Prostate gland (tissue), 2 donors: ENCODE measurements at regions not wholly inside any gene's neighbourhood (a gene's known extent, or its start where the extent isn't known, plus 50 kb on each side); places are given as distances from the start of the nearest gene placed in this dataset.

Experiments used
- POLR2A ChIP-seq: fragments of 450-650 bp; IDR thresholded peaks from one replicate; pipeline ENCODE4 v1.6.1; 2016; ENCODE audit warnings: antibody characterized with exemption, mild to moderate bottlenecking
- POLR2AphosphoS5 ChIP-seq: sonication (generic); formaldehyde crosslinking; IDR thresholded peaks from one replicate; pipeline ENCODE4 v1.6.1; 2017; ENCODE audit warnings: antibody characterized with exemption
- TF ChIP-seq, protein P1 (sequence below), 4 experiments: fragments of 200-600 bp in 2 of 4; fragments of 450-650 bp in 2 of 4; sonication (generic) in 2 of 4; IDR thresholded peaks; 1 replicate in 3 of 4; 2 replicates in 1 of 4; pipeline ENCODE4 v1.5.1; 2016 to 2019; ENCODE audit warnings: antibody characterized with exemption in 4 of 4, mild to moderate bottlenecking in 2 of 4, moderate library complexity in 2 of 4

DNA sequence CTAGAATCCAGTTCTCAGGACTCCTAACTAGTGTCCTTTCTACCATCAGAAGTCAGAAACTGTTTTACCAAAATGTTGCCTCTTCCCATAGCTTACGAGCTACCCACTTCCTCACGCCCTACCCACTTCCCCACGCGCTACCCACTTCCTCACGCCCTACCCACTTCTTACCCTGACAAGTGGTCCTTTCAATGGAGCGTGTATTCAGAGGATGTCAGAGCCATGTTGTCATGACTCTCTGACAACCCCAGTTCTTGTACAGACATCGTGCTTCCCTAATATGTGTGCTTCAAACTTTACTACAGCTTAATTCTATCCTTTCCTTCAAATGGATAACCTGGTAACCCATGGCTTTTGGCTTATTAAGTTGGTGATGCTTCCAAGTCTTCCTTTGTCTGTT is 84.8 kb upstream of the PHF14 start:
- TF ChIP-seq, protein P1, sequence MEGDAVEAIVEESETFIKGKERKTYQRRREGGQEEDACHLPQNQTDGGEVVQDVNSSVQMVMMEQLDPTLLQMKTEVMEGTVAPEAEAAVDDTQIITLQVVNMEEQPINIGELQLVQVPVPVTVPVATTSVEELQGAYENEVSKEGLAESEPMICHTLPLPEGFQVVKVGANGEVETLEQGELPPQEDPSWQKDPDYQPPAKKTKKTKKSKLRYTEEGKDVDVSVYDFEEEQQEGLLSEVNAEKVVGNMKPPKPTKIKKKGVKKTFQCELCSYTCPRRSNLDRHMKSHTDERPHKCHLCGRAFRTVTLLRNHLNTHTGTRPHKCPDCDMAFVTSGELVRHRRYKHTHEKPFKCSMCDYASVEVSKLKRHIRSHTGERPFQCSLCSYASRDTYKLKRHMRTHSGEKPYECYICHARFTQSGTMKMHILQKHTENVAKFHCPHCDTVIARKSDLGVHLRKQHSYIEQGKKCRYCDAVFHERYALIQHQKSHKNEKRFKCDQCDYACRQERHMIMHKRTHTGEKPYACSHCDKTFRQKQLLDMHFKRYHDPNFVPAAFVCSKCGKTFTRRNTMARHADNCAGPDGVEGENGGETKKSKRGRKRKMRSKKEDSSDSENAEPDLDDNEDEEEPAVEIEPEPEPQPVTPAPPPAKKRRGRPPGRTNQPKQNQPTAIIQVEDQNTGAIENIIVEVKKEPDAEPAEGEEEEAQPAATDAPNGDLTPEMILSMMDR (IDR thresholded peaks at IDR 0.05): no peak
- TF ChIP-seq POLR2A (no peak), POLR2AphosphoS5 (no peak)
